ENCODE measurements at regions not wholly inside any gene's neighbourhood (a gene's known extent, or its start where the extent isn't known, plus 50 kb on each side); places are given as distances from the start of the nearest gene placed in this dataset.
A peak's percentile ranks its signal among the peaks of the same experiment; 100 is the strongest.
"Not testable (repeated sequence)": the region's sequence is repeated elsewhere in the genome, so short reads cannot be mapped to it uniquely, and the experiment has no call there.

- H3K27ac ChIP-seq = no peak overlapping the region
- H3K4me3 ChIP-seq = no peak overlapping the region
- peaks cover 0 to 5% of the 10 kb centered on the region in 2 donors for H3K4me1 ChIP-seq (replicated peaks in 1 of 2)
- no peak for ATAC-seq (replicated peaks in 6 of 8)
- in situ Hi-C loops (cut with MboI; ENCODE audit: low pct_unique_long_range_greater_than_20kb in 2 of 9, low sequenced_read_pairs in 9 of 9, unreplicated experiment in 9 of 9) = loop anchor here in 1 of 9 experiments (25.0 kb wide), 1 partner anchor 112 kb away; no protein-coding TSS in a partner anchor
- 21 to 100% (median 91%) methylated on average over 1 to 2 of the region's 2 CpGs; no CpG with 5 or more reads in 1 of the 10 experiments for WGBS, 10 experiments
These were observed 1458.8 kb upstream of the ACO1 start for GRCh38 chr9:30925635-30926034.

GRCh38 chr9:30928045-30928444, 1456.4 kb upstream of the ACO1 start:
- Histone ChIP-seq H3K4me3 (no peak overlapping the region), H3K27ac (no peak overlapping the region), H3K4me1 (replicated peaks in 1 of 2) (peaks cover 0 to 5% of the 10 kb centered on the region in 2 donors)
- in situ Hi-C loops (cut with MboI; ENCODE audit: low pct_unique_long_range_greater_than_20kb in 2 of 9, low sequenced_read_pairs in 9 of 9, unreplicated experiment in 9 of 9) = loop anchor here in 1 of 9 experiments (25.0 kb wide), 1 partner anchor 109 kb away; no protein-coding TSS in a partner anchor
- WGBS, 10 experiments = 12 to 80% (median 62%) methylated on average over 2 to 4 of the region's 4 CpGs
- peak in 3 of 8 experiments; percentile 52 to 54 (median 53) for ATAC-seq (replicated peaks in 6 of 8)

GRCh38 chr9:30932226-30932625, 1452.2 kb upstream of the ACO1 start:
- in situ Hi-C loops (cut with MboI; ENCODE audit: low pct_unique_long_range_greater_than_20kb in 2 of 9, low sequenced_read_pairs in 9 of 9, unreplicated experiment in 9 of 9) = loop anchor here in 1 of 9 experiments (25.0 kb wide), 1 partner anchor 105 kb away; no protein-coding TSS in a partner anchor
- Histone ChIP-seq H3K4me1 (replicated peaks in 1 of 2) (peaks cover 0 to 5% of the 10 kb centered on the region in 2 donors), H3K27ac (no peak overlapping the region), H3K4me3 (no peak overlapping the region)
- 4 to 100% (median 58%) methylated on average over 1 to 2 of the region's 2 CpGs; no CpG with 5 or more reads in 2 of the 10 experiments for WGBS, 10 experiments
- peak in 2 of 8 experiments; percentile 68 to 80 for ATAC-seq (replicated peaks in 6 of 8)

GRCh38 chr9:30935730-30936129, 1448.7 kb upstream of the ACO1 start:
- Histone ChIP-seq H3K27ac (no peak overlapping the region), H3K4me1 (replicated peaks in 1 of 2) (no peaks in the 10 kb centered on the region), H3K4me3 (no peak overlapping the region)
- no peak for ATAC-seq (replicated peaks in 6 of 8)
- in situ Hi-C loops (cut with MboI; ENCODE audit: low pct_unique_long_range_greater_than_20kb in 2 of 9, low sequenced_read_pairs in 9 of 9, unreplicated experiment in 9 of 9) = loop anchor here in 1 of 9 experiments (25.0 kb wide), 1 partner anchor 102 kb away; no protein-coding TSS in a partner anchor

- ATAC-seq (replicated peaks in 6 of 8) = peak in 2 of 8 experiments; percentile 32 to 62
- 6 to 100% (median 64%) methylated on average over 1 to 4 of the region's 4 CpGs for WGBS, 10 experiments
- Histone ChIP-seq H3K4me3 (no peak overlapping the region), H3K27ac (no peak overlapping the region), H3K4me1 (replicated peaks in 1 of 2) (no peaks in the 10 kb centered on the region)
- in situ Hi-C loops (cut with MboI; ENCODE audit: low pct_unique_long_range_greater_than_20kb in 2 of 9, low sequenced_read_pairs in 9 of 9, unreplicated experiment in 9 of 9) = loop anchor here in 1 of 9 experiments (25.0 kb wide), 1 partner anchor 100 kb away; no protein-coding TSS in a partner anchor
These were observed 1447.3 kb upstream of the ACO1 start for GRCh38 chr9:30937106-30937505.

- WGBS, 10 experiments = 0 to 100% (median 88%) methylated on average over 1 to 2 of the region's 2 CpGs; no CpG with 5 or more reads in 1 of the 10 experiments
- H3K27ac ChIP-seq; H3K4me3 ChIP-seq; H3K4me1 ChIP-seq (replicated peaks in 1 of 2); ATAC-seq (replicated peaks in 6 of 8): not testable (repeated sequence)
- in situ Hi-C loops (cut with MboI; ENCODE audit: low pct_unique_long_range_greater_than_20kb in 2 of 9, low sequenced_read_pairs in 9 of 9, unreplicated experiment in 9 of 9) = loop anchor here in 1 of 9 experiments (25.0 kb wide), 1 partner anchor 94 kb away; no protein-coding TSS in a partner anchor
These were observed 1441.6 kb upstream of the ACO1 start for GRCh38 chr9:30942852-30943251.

GRCh38 chr9:30943446-30944224, 1440.8 kb upstream of the ACO1 start:
- WGBS, 10 experiments = 17 to 100% (median 91%) methylated on average over 2 to 11 of the region's 21 CpGs; no CpG with 5 or more reads in 2 of the 10 experiments
- peak in 1 of 8 experiments; percentile 36 for ATAC-seq (replicated peaks in 6 of 8)
- no peak overlapping the region for H3K27ac ChIP-seq
- in situ Hi-C loops (cut with MboI; ENCODE audit: low pct_unique_long_range_greater_than_20kb in 2 of 9, low sequenced_read_pairs in 9 of 9, unreplicated experiment in 9 of 9) = loop anchor here in 1 of 9 experiments (25.0 kb wide), 1 partner anchor 94 kb away; no protein-coding TSS in a partner anchor
- no peaks in the 10 kb centered on the region for H3K4me1 ChIP-seq (replicated peaks in 1 of 2)
- H3K4me3 ChIP-seq = no peak overlapping the region

- no peak overlapping the region for H3K4me3 ChIP-seq
- in situ Hi-C loops (cut with MboI; ENCODE audit: low pct_unique_long_range_greater_than_20kb in 2 of 9, low sequenced_read_pairs in 9 of 9, unreplicated experiment in 9 of 9) = loop anchor here in 1 of 9 experiments (25.0 kb wide), 1 partner anchor 93 kb away; no protein-coding TSS in a partner anchor
- ATAC-seq (replicated peaks in 6 of 8) = no peak
- no peak overlapping the region for H3K27ac ChIP-seq
- H3K4me1 ChIP-seq (replicated peaks in 1 of 2) = no peaks in the 10 kb centered on the region
- 92 to 100% (median 97%) methylated on average over 1 to 5 of the region's 6 CpGs; no CpG with 5 or more reads in 6 of the 10 experiments for WGBS, 10 experiments
These were observed 1440.2 kb upstream of the ACO1 start for GRCh38 chr9:30944225-30944569.

- Histone ChIP-seq H3K4me3 (no peak overlapping the region), H3K27ac (no peak overlapping the region), H3K4me1 (replicated peaks in 1 of 2) (no peaks in the 10 kb centered on the region)
- no peak for ATAC-seq (replicated peaks in 6 of 8)
- in situ Hi-C loops (cut with MboI; ENCODE audit: low pct_unique_long_range_greater_than_20kb in 2 of 9, low sequenced_read_pairs in 9 of 9, unreplicated experiment in 9 of 9) = loop anchor here in 1 of 9 experiments (25.0 kb wide), 1 partner anchor 92 kb away; no protein-coding TSS in a partner anchor
- WGBS, 10 experiments = 25 to 100% (median 90%) methylated on average over 1 to 7 of the region's 12 CpGs; no CpG with 5 or more reads in 1 of the 10 experiments
These were observed 1439.6 kb upstream of the ACO1 start for GRCh38 chr9:30944741-30945280.

- no peak overlapping the region for H3K27ac ChIP-seq
- no peak for ATAC-seq (replicated peaks in 6 of 8)
- H3K4me1 ChIP-seq (replicated peaks in 1 of 2) = no peaks in the 10 kb centered on the region
- in situ Hi-C loops (cut with MboI; ENCODE audit: low pct_unique_long_range_greater_than_20kb in 2 of 9, low sequenced_read_pairs in 9 of 9, unreplicated experiment in 9 of 9) = no loop called here
- H3K4me3 ChIP-seq = no peak overlapping the region
These were observed 1420.1 kb upstream of the ACO1 start for GRCh38 chr9:30964332-30964731.

- 0 to 100% (median 83%) methylated on average over 1 of the region's 1 CpG; no CpG with 5 or more reads in 1 of the 10 experiments for WGBS, 10 experiments
These were observed 1417.0 kb upstream of the ACO1 start for GRCh38 chr9:30967476-30967875.

GRCh38 chr9:30970186-30970585, 1414.3 kb upstream of the ACO1 start:
- ATAC-seq (replicated peaks in 6 of 8) = no peak
- H3K4me3 ChIP-seq = no peak overlapping the region
- H3K27ac ChIP-seq = no peak overlapping the region
- 0 to 100% (median 100%) methylated on average over 1 to 2 of the region's 2 CpGs; no CpG with 5 or more reads in 1 of the 10 experiments for WGBS, 10 experiments
- in situ Hi-C loops (cut with MboI; ENCODE audit: low pct_unique_long_range_greater_than_20kb in 2 of 9, low sequenced_read_pairs in 9 of 9, unreplicated experiment in 9 of 9) = no loop called here
- peaks cover 0 to 5% of the 10 kb centered on the region in 2 donors for H3K4me1 ChIP-seq (replicated peaks in 1 of 2)

More at GRCh38 chr9:30967476-30967875, 1417.0 kb upstream of the ACO1 start:
- Histone ChIP-seq H3K4me3 (no peak overlapping the region), H3K4me1 (replicated peaks in 1 of 2) (peaks cover 0 to 5% of the 10 kb centered on the region in 2 donors), H3K27ac (no peak overlapping the region)
- in situ Hi-C loops (cut with MboI; ENCODE audit: low pct_unique_long_range_greater_than_20kb in 2 of 9, low sequenced_read_pairs in 9 of 9, unreplicated experiment in 9 of 9) = no loop called here
- peak in 3 of 8 experiments; percentile 35 to 63 (median 55) for ATAC-seq (replicated peaks in 6 of 8)

GRCh38 chr9:30970812-30971211, 1413.6 kb upstream of the ACO1 start:
- in situ Hi-C loops (cut with MboI; ENCODE audit: low pct_unique_long_range_greater_than_20kb in 2 of 9, low sequenced_read_pairs in 9 of 9, unreplicated experiment in 9 of 9) = no loop called here
- 0 to 100% (median 84%) methylated on average over 1 to 3 of the region's 3 CpGs for WGBS, 10 experiments
- no peak overlapping the region for H3K4me3 ChIP-seq
- ATAC-seq (replicated peaks in 6 of 8) = peak in 4 of 8 experiments; percentile 36 to 63 (median 56)
- H3K4me1 ChIP-seq (replicated peaks in 1 of 2) = peaks cover 0 to 5% of the 10 kb centered on the region in 2 donors
- H3K27ac ChIP-seq = no peak overlapping the region

All from motor neuron (in vitro differentiated cells).